GM19468 (cell line): ENCODE measurements at regions not wholly inside any gene's neighbourhood (a gene's known extent, or its start where the extent isn't known, plus 50 kb on each side); places are given as distances from the start of the nearest gene placed in this dataset.
"Not testable (repeated sequence)": the region's sequence is repeated elsewhere in the genome, so short reads cannot be mapped to it uniquely, and the experiment has no call there.

Source experiments
- ATAC-seq: cut with Tn5 transposase; IDR thresholded peaks from one replicate; pipeline ENCODE4 v1.9.1; 2021; ENCODE audit warnings: mild to moderate bottlenecking, moderate library complexity, moderate number of reproducible peaks; ENCODE audit not compliant: unreplicated experiment; ENCODE audit errors: extremely low read depth

- ATAC-seq = no peak
Observed at GRCh38 chr4:104649631-104650030, 154.9 kb upstream of the CXXC4 start.

- not testable (repeated sequence) for ATAC-seq
Observed at GRCh38 chr4:104662269-104662668, 167.6 kb upstream of the CXXC4 start.

GRCh38 chr4:104677116-104677515 is 182.4 kb upstream of the CXXC4 start:
- no peak for ATAC-seq

GRCh38 chr4:104682311-104682710 is 187.6 kb upstream of the CXXC4 start:
- ATAC-seq = no peak

GRCh38 chr4:104693601-104694201 is 199.0 kb upstream of the CXXC4 start:
- ATAC-seq = no peak

- ATAC-seq = no peak
Observed at GRCh38 chr4:104716584-104716983, 221.9 kb upstream of the CXXC4 start.

- peak; percentile 94 for ATAC-seq
Observed at GRCh38 chr4:104719539-104720230, 225.0 kb upstream of the CXXC4 start.

- no peak for ATAC-seq
Observed at GRCh38 chr4:104722467-104722866, 227.8 kb upstream of the CXXC4 start.

GRCh38 chr4:104726002-104726401 is 231.3 kb upstream of the CXXC4 start:
- no peak for ATAC-seq

- ATAC-seq = no peak
Observed at GRCh38 chr4:104727643-104728042, 232.9 kb upstream of the CXXC4 start.

- ATAC-seq = peak; percentile 30
Observed at GRCh38 chr4:104728380-104729122, 233.9 kb upstream of the CXXC4 start.

GRCh38 chr4:104732766-104733165 is 238.1 kb upstream of the CXXC4 start:
- ATAC-seq = no peak

- ATAC-seq = no peak
Observed at GRCh38 chr4:104735174-104735573, 240.5 kb upstream of the CXXC4 start.

GRCh38 chr4:104740161-104740560 is 245.5 kb upstream of the CXXC4 start:
- no peak for ATAC-seq

GRCh38 chr4:104743215-104743653 is 248.5 kb upstream of the CXXC4 start:
- ATAC-seq = peak; percentile 95

GRCh38 chr4:104747635-104748034 is 252.9 kb upstream of the CXXC4 start:
- ATAC-seq = no peak

GRCh38 chr4:104749062-104749461 is 254.4 kb upstream of the CXXC4 start:
- ATAC-seq = no peak

- no peak for ATAC-seq
Observed at GRCh38 chr4:104750008-104750407, 255.3 kb upstream of the CXXC4 start.

- no peak for ATAC-seq
Observed at GRCh38 chr4:104751468-104751867, 256.8 kb upstream of the CXXC4 start.

GRCh38 chr4:104752337-104752736 is 257.6 kb upstream of the CXXC4 start:
- ATAC-seq = peak; percentile 83

GRCh38 chr4:104756837-104757236 is 262.1 kb upstream of the CXXC4 start:
- no peak for ATAC-seq
